ENCODE measurements at regions not wholly inside any gene's neighbourhood (a gene's known extent, or its start where the extent isn't known, plus 50 kb on each side); places are given as distances from the start of the nearest gene placed in this dataset.

DNA sequence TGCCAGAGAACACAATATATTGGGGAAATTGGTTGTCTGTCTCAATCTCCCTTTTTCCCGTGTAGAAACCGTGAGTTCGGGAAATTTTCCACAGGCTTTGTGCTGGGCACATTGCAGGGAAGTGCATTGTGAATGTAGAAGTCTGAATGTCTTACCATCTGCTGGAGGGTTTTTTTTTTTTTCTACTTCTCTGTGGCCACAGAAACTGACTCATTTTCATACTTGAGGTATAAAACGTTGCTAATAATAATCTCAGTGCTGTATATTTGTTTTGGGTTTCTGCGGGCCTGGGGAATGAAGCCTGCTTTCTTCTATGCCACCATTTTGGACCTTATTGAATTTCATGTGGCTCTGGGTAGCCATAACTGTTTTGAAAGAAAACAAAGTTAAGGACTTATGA, 1001.2 kb downstream of the STIM2 start:
- Histone ChIP-seq H3K4me1 (no peaks in the 10 kb centered on the region), H3K9me3 (no peaks in the 10 kb centered on the region), H3K27me3 (no peaks in the 10 kb centered on the region), H3K36me3 (no peaks in the 10 kb centered on the region), H3K27ac (no peak overlapping the region), H3K4me3 (no peak overlapping the region)
- TF ChIP-seq POLR2A (IDR thresholded peaks at IDR 0.05) = no peak
- TF ChIP-seq, protein P1, sequence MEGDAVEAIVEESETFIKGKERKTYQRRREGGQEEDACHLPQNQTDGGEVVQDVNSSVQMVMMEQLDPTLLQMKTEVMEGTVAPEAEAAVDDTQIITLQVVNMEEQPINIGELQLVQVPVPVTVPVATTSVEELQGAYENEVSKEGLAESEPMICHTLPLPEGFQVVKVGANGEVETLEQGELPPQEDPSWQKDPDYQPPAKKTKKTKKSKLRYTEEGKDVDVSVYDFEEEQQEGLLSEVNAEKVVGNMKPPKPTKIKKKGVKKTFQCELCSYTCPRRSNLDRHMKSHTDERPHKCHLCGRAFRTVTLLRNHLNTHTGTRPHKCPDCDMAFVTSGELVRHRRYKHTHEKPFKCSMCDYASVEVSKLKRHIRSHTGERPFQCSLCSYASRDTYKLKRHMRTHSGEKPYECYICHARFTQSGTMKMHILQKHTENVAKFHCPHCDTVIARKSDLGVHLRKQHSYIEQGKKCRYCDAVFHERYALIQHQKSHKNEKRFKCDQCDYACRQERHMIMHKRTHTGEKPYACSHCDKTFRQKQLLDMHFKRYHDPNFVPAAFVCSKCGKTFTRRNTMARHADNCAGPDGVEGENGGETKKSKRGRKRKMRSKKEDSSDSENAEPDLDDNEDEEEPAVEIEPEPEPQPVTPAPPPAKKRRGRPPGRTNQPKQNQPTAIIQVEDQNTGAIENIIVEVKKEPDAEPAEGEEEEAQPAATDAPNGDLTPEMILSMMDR (IDR thresholded peaks at IDR 0.05) = no peak
- no peak for DNase-seq
- intact Hi-C loops (cut with DNase I) = no loop called here
- 62 to 67% (median 66%) methylated on average over 5 of the region's 5 CpGs for WGBS, 4 donors
- no peak for ATAC-seq

DNA sequence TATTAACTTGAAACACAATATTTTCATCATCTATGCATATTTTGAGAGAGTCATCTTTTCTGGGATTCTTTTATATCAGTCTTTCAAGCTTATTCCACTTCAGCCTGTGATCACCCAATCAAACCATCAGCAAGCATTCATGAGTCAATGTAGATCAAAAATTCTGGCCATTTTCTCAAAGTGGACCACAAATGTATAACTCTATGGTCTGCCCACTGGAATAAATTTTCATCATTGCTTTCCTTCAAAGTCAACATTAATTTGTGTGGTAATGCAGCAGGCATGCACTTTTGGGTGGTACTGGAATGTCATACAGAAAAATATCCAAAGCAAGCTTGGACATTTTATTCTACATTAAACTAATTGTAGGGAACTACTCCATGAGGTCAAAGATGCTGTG, 1013.0 kb downstream of the STIM2 start:
- Histone ChIP-seq H3K9me3 (no peaks in the 10 kb centered on the region), H3K27me3 (no peaks in the 10 kb centered on the region), H3K27ac (no peak overlapping the region), H3K36me3 (no peaks in the 10 kb centered on the region), H3K4me3 (no peak overlapping the region), H3K4me1 (no peaks in the 10 kb centered on the region)
- TF ChIP-seq, protein P1 (IDR thresholded peaks at IDR 0.05) = no peak
- no peak for TF ChIP-seq POLR2A (IDR thresholded peaks at IDR 0.05)
- no peak for ATAC-seq
- intact Hi-C loops (cut with DNase I) = no loop called here
- DNase-seq = no peak

DNA sequence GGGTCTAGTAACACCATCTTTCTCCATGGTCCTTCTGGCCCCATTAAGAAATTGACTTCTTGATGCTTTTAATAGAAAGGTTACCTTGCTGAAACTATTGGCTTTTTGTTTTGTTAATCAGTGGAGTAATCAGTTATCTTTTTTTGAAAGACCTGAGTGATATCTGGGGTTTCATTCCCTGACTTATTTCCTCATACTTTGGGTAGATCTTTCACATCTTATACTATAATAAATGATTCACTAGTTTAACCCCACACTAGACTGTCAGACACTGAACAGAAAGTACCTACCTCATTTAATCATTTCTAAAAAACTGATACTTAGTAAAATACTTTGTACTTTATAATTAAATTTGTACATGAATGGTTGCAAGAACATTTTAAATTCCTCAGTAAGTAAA, 1021.1 kb downstream of the STIM2 start:
- no peak for TF ChIP-seq POLR2A (IDR thresholded peaks at IDR 0.05)
- TF ChIP-seq, protein P1 (IDR thresholded peaks at IDR 0.05) = no peak
- ATAC-seq = no peak

DNA sequence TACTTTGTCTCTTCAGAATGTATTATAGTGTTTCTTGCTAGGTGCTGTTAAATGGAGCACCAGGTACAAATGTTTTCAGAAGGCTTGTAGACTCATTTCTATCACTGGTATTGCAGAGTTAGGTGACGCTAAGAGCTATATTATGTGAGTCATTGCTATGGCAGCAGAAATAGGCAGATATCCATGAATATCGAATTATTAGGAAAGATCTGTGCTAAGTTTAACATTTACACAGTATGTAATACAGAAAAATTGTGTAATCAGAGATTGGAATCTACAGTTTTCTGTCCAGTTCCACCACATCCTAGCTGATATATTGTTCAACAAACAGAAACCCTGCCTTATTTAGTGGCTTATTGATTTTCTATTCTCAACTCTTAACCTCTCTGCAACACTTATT, 1025.5 kb downstream of the STIM2 start:
- TF ChIP-seq POLR2A (IDR thresholded peaks at IDR 0.05) = no peak
- TF ChIP-seq, protein P1 (IDR thresholded peaks at IDR 0.05) = no peak
- no peak overlapping the region for H3K27ac ChIP-seq
- 69 to 90% (median 84%) methylated on average over 2 of the region's 2 CpGs for WGBS, 4 donors
- H3K9me3 ChIP-seq = no peaks in the 10 kb centered on the region
- H3K4me3 ChIP-seq = no peak overlapping the region
- no peaks in the 10 kb centered on the region for H3K27me3 ChIP-seq
- no peaks in the 10 kb centered on the region for H3K36me3 ChIP-seq
- intact Hi-C loops (cut with DNase I) = no loop called here
- no peaks in the 10 kb centered on the region for H3K4me1 ChIP-seq
- DNase-seq = no peak
- ATAC-seq = no peak

More for the DNA sequence above, 1021.1 kb downstream of the STIM2 start:
- no peak overlapping the region for H3K27ac ChIP-seq
- H3K9me3 ChIP-seq = peaks cover 0 to 6% (median 0%) of the 10 kb centered on the region in 12 donors
- H3K36me3 ChIP-seq = no peaks in the 10 kb centered on the region
- intact Hi-C loops (cut with DNase I) = no loop called here
- no peak overlapping the region for H3K4me3 ChIP-seq
- no peak for DNase-seq
- no peaks in the 10 kb centered on the region for H3K27me3 ChIP-seq
- H3K4me1 ChIP-seq = no peaks in the 10 kb centered on the region

Measured in heart left ventricle (tissue), 16 donors.